ENCODE measurements at regions not wholly inside any gene's neighbourhood (a gene's known extent, or its start where the extent isn't known, plus 50 kb on each side); places are given as distances from the start of the nearest gene placed in this dataset.

- no peak for DNase-seq (ENCODE audit: low spot score)
These were observed 935.4 kb downstream of the TBC1D22A start for GRCh38 chr22:47697861-47698260.

- DNase-seq (ENCODE audit: low spot score): no peak
These were observed 934.3 kb downstream of the TBC1D22A start for GRCh38 chr22:47696776-47697175.

- no peak for DNase-seq (ENCODE audit: low spot score)
These were observed 932.7 kb downstream of the TBC1D22A start for GRCh38 chr22:47695176-47695575.

GRCh38 chr22:47694536-47695130, 932.2 kb downstream of the TBC1D22A start:
- DNase-seq (ENCODE audit: low spot score): no peak

GRCh38 chr22:47693606-47694005, 931.2 kb downstream of the TBC1D22A start:
- no peak for DNase-seq (ENCODE audit: low spot score)

- no peak for DNase-seq (ENCODE audit: low spot score)
These were observed 930.4 kb downstream of the TBC1D22A start for GRCh38 chr22:47692811-47693210.

GRCh38 chr22:47691152-47691895, 928.9 kb downstream of the TBC1D22A start:
- DNase-seq (ENCODE audit: low spot score): no peak

GRCh38 chr22:47690586-47690985, 928.1 kb downstream of the TBC1D22A start:
- DNase-seq (ENCODE audit: low spot score): no peak

GRCh38 chr22:47690166-47690565, 927.7 kb downstream of the TBC1D22A start:
- DNase-seq (ENCODE audit: low spot score): no peak

GRCh38 chr22:47687776-47688175, 925.3 kb downstream of the TBC1D22A start:
- DNase-seq (ENCODE audit: low spot score): no peak

- no peak for DNase-seq (ENCODE audit: low spot score)
These were observed 924.9 kb downstream of the TBC1D22A start for GRCh38 chr22:47687346-47687655.

GRCh38 chr22:47686594-47687345, 924.3 kb downstream of the TBC1D22A start:
- no peak for DNase-seq (ENCODE audit: low spot score)

- no peak for DNase-seq (ENCODE audit: low spot score)
These were observed 919.1 kb downstream of the TBC1D22A start for GRCh38 chr22:47681411-47682165.

- peak; percentile 19 for DNase-seq (ENCODE audit: low spot score)
These were observed 916.3 kb downstream of the TBC1D22A start for GRCh38 chr22:47678636-47679287.

GRCh38 chr22:47678048-47678447, 915.6 kb downstream of the TBC1D22A start:
- no peak for DNase-seq (ENCODE audit: low spot score)

- no peak for DNase-seq (ENCODE audit: low spot score)
These were observed 914.2 kb downstream of the TBC1D22A start for GRCh38 chr22:47676685-47677084.

GRCh38 chr22:47674600-47674999, 912.1 kb downstream of the TBC1D22A start:
- no peak for DNase-seq (ENCODE audit: low spot score)

- DNase-seq (ENCODE audit: low spot score): no peak
These were observed 911.1 kb downstream of the TBC1D22A start for GRCh38 chr22:47673557-47673956.

GRCh38 chr22:47672526-47672925, 910.1 kb downstream of the TBC1D22A start:
- no peak for DNase-seq (ENCODE audit: low spot score)

GRCh38 chr22:47665151-47665550, 902.7 kb downstream of the TBC1D22A start:
- no peak for DNase-seq (ENCODE audit: low spot score)

GRCh38 chr22:47663615-47664605, 901.5 kb downstream of the TBC1D22A start:
- DNase-seq (ENCODE audit: low spot score): no peak

All from iPS-NIHi11 (cell line).